Skin epidermis (tissue), 12 donors: ENCODE measurements at regions not wholly inside any gene's neighbourhood (a gene's known extent, or its start where the extent isn't known, plus 50 kb on each side); places are given as distances from the start of the nearest gene placed in this dataset.
"Not testable (repeated sequence)": the region's sequence is repeated elsewhere in the genome, so short reads cannot be mapped to it uniquely, and the experiment has no call there.

ENCODE experiments used
- H3K27ac ChIP-seq, 21 experiments: fragments of 200-600 bp; sonication (generic) in 11 of 21; one replicate each; pipeline ENCODE4 v1.5.0; 2020; ENCODE audit warnings: mild to moderate bottlenecking in 3 of 21, inconsistent platforms in 2 of 21, moderate library complexity in 2 of 21
- H3K4me3 ChIP-seq, 7 experiments: fragments of 200-600 bp; sonication (generic) in 2 of 7; one replicate each; pipeline ENCODE4 v1.5.0; 2020; ENCODE audit warnings: inconsistent platforms in 2 of 7, mild to moderate bottlenecking in 2 of 7, moderate library complexity in 1 of 7

DNA sequence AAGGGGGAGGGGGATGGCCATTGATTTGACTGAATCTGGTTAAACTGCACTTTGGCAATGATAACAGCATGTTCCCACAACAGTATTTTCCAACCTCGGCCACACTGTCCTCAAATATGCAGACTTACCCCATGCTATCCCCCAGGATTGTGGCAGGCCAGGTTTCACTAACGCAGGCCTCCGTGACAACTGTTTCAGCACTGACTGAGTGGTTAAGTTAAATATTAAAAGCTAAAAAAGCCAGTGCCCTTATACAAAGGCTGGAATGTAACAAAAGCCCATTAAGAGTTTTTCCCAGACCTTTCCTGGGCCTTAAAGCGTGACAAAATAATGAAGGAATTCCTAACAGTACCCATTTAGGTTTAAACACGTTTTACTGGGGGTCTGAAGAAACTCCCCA, 202.9 kb downstream of the USP25 start:
- H3K27ac ChIP-seq, result peak overlapping the region in 2 of 21 experiments; percentile 23 to 36

DNA sequence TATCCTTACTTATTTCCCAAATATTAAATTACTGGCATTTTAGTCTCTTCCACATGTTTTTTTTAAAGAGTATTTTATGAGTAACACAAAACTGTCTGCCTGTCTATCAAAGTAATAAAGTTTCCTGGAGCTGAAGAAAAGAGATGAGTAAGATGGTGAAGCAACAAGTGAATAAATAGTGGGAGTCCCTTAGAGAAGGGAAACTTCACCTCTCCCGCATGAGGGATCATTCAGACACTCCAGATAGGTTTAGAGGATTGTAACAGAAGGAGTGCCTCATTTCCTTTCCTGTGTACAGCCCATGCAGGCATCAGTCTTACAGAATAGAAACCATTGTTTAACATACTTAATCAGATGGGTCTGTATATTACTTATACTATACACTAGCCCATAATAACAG, 205.7 kb downstream of the USP25 start:
- Histone ChIP-seq H3K4me3 (no peak overlapping the region), H3K27ac (no peak overlapping the region)

More for the DNA sequence above, 202.9 kb downstream of the USP25 start:
- H3K4me3 ChIP-seq, result no peak overlapping the region

DNA sequence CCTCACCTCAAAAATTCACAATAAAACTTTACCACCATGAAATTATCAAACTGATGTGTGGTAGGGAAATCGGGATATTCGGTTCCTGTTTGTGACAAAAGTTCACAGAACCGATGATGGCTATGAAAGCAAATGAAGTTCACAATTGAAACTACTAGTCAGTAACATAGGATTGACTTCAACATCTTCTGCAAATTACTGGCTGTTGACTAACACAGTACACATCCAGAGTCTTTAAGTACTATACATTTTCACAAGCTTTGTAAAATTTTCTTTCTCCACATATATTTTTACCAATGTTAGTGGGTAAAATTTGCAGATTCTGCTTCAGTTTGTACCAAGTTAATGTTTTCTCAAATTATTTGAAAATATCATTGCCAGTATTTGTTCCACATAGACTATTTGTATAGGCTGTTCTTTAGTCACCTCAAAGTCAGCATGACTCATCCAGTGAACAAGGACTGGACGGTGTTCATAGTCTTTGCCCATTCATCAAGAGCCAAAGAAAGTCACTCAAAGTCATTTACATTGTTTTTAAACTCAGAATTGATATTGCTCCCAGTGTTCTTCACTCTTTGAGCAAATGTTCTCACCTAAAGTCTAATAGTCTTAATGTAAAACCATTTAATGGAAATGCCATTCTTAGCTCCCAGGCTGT, 213.4 kb downstream of the USP25 start:
- H3K4me3 ChIP-seq, result no peak overlapping the region
- no peak overlapping the region for H3K27ac ChIP-seq

DNA sequence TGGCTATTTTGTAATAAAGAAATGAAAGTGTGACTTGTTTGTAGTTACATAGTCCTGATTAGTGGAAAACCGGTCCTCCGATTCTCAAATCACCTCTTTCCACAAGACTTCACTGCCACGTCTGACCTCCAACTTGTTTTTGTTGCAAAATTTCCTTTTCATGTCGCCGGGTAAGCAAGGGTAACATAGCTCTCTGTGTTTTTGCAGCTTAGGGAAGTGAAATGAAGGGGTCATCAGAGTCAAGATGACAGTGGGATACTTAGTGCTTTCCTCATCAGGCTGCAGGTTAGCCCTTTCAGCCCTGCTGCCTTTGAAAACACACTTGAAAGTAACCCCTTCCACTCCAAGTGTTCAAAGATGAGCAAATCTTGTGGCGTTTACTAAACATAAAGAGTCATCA, 217.9 kb downstream of the USP25 start:
- no peak overlapping the region for H3K27ac ChIP-seq
- H3K4me3 ChIP-seq, result no peak overlapping the region

DNA sequence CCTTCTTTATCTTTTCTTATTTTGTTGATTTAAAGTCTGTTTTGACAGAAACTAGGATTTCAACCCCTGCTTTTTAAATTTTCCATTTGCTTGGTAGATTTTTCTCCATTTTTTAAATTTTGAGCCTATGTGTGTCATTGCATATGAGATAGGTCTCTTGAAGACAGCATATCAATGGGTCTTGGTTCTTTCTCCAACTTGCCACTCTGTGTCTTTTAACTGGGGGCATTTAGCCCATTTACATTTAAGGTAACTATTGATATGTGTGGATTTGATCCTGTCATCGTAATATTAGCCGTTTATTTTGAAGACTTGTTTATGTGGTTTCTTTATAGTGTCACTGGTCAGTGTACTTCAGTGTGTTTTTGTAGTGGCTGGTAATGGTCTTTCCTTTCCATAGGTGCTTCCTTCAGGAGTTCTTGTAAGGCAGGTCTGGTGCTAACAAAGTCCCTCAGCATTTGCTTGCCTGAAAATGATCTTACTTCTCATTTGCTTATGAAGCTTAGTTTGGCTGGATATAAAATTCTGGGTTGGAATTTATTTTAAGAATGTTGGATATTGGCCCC, 223.9 kb downstream of the USP25 start:
- H3K4me3 ChIP-seq, result no peak overlapping the region

DNA sequence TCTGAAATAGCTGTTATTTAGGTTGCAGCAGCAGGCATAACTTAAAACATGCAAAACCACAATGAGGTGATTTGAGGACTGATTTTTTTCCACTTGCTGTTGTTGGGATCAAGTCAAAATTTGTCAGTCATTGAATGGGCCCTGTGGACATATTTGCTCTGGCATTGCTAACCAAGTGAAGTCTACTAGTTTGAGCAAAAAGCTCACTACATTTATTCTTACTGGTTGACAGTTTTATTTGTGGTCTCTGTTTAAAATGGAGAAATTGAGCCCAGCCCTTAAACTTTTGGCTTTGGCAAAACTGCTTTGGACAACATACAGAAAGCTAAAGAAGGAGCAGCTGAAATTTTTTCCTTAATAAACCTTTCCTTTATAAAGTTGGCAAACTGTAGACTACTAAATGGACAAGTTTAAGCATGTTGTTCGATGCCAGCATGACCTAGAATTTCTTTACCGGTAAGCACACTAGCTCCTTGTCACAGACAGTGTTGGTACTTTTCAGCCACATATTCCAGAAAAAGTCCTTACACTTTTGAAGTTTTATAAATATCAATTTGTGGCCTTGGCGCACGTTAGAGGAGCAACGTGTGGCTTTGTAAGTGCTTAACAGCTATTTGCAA, 234.6 kb downstream of the USP25 start:
- H3K4me3 ChIP-seq, result no peak overlapping the region
- H3K27ac ChIP-seq, result peak overlapping the region in 3 of 21 experiments; percentile 19 to 49 (median 21)

More for the DNA sequence above, 223.9 kb downstream of the USP25 start:
- no peak overlapping the region for H3K27ac ChIP-seq

DNA sequence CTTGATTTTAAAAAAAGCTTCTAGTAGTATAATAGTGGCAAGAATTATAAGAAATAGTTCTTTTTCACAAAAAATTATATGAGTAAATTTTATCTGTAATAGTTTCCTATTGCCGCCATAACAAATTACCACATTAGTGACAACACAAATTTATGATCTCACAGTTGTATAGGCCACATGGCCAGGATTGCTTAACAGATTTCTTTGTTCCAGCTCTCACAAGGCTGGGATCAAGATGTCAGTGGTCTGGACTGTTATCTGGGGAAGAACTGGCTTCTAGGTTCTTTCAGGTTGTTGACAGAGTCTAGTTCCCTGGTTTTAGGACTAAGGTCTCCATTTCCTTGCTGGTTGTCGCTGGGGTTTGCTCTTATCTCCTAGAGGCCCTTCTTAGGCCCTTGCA, 236.4 kb downstream of the USP25 start:
- H3K27ac ChIP-seq, result no peak overlapping the region

DNA sequence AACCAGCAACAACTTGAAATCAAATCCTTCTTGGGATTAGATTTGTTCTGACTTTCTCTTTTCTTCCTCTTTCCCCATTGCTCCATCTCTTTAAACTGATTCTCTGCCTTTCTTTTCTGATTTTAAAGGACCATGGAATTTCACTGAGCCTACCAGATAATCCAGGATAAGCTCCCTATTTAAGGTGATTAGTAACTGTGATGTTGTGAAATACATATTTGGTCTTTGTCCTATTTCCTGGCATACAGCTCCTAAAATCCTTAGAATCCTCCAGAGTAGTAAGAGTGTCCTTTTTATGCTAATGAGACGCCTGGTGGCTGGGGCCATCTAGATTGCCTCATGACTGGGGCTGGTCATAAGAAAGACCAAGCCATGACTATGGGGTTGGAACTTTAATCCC, 236.9 kb downstream of the USP25 start:
- Histone ChIP-seq H3K27ac (no peak overlapping the region), H3K4me3 (no peak overlapping the region)

More for the DNA sequence above, 236.4 kb downstream of the USP25 start:
- H3K4me3 ChIP-seq, result no peak overlapping the region

DNA sequence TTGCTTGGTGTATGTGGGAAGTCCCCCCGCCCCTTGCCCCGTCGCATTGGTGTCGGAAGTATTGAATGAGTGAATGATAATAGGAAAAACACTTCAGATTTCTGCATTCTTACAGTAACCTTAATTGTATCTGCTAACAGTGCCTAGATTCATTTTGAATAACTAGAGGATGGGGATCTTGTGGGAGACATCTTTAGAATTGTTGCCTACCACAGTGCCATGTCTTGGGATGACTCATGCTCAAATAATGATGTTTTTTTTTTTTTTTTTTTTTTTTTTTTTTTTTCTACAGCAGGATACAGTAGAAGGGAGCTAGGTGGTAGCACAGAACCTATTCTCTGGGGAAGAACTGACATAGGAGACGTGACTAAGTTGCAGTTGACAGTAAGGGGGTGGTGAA, 237.9 kb downstream of the USP25 start:
- H3K4me3 ChIP-seq, result no peak overlapping the region
- H3K27ac ChIP-seq, result no peak overlapping the region

DNA sequence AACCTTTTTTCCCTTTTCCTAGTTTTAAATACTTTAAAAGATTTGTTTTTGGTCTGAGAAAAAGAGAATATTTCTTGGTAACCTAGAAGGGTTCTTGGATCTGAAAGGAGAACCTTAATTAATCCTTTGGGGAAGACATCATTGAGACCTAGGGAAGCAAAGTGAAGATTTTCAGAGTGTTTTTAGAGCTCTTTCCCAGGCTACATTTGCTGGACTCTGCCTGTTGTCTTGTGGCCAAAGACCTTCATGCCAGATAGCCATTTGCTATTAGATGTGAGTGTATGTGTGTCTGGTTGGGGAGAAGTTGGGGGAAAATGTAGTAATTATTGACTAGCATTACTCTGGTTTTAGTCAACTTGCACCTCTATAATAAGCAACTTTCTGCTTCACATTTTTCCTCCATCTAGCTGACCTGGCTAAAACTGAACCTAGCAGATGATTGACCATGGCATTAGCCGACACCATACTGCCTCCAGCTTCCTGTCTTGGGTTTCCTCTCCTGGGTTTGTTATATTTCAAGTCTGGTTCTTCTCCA, 239.1 kb downstream of the USP25 start:
- Histone ChIP-seq H3K27ac (no peak overlapping the region), H3K4me3 (no peak overlapping the region)

DNA sequence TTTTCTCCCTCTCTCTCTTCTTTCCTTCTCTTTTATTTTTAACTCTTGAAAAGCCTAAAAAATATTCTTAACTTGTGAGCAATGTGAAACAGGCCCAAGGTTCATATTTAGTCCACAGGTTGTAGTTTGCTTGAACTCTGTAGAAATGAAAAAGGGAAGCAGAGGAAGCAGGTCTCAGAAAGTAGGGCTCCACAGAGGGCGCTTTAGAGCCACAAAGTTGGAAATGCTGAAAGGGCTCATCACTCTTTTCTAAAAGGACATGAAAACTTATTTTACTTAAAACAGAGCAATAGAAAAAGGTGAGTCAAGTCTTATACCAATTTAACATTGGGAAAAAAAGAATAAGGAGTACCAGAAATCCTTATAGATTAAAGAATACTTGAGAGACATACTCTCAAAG, 247.0 kb downstream of the USP25 start:
- Histone ChIP-seq H3K27ac (no peak overlapping the region), H3K4me3 (no peak overlapping the region)

DNA sequence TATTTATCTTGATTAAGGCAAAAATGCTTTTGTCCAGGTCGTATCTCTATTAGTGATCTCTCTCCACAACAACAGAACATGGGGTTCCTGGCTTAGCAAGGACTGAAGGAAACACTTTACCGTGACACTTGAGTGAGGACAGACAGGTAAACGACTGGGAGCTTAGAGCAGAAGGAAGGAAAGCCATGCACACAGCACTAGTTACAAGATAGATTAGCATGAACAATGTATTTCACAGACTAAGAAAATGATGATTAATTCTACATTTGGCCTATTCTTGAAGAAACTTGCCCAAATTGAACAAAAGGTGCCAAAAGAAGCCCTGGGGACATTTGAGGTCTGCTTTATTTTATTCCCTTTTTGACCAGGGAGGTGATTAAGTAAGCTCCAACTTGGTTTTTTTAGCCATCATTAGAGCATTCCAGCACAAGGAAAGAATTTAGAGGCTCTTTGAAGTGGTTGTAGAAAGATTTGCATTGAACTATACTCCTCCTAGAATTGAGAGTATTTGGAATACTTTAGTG, 248.5 kb downstream of the USP25 start:
- no peak overlapping the region for H3K27ac ChIP-seq
- no peak overlapping the region for H3K4me3 ChIP-seq

DNA sequence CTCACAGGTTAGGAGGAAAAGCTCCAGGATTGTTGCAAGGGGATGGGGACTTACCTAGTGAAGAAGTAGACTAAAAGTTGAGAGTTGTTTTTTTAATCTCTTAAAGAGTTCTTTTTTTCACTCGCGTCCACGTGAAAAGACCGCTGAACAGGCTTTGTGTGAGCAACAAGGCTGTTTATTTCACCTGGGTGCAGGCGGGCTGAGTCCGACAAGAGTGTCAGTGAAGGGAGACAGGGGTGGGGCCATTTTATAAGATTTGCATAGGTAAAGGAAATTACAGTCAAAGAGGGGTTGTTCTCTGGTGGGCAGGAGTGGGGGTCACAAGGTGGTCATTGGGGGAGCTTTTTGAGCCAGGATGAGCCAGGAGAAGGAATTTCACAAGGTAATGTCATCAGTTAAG, 249.7 kb downstream of the USP25 start:
- H3K4me3 ChIP-seq, H3K27ac ChIP-seq: not testable (repeated sequence)

DNA sequence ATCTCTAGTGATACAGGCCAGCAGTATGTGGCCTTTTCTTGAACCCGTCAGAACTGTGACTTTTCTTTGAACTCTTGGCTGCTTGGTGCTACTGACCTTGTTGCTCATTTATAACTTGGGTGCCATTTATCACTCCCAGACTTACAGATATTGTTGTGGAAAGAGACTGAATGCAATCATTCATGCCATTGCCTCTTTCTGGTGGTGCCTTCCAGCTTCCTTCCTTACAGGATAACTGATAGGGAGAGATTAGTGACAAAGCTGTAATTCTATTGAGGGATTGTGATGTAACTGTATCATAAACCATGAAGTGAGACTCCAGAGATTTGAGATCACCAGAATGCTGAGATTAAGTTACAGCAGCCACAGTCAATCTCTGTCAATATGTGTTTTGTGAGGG, 256.5 kb downstream of the USP25 start:
- H3K4me3 ChIP-seq, result no peak overlapping the region
- no peak overlapping the region for H3K27ac ChIP-seq

DNA sequence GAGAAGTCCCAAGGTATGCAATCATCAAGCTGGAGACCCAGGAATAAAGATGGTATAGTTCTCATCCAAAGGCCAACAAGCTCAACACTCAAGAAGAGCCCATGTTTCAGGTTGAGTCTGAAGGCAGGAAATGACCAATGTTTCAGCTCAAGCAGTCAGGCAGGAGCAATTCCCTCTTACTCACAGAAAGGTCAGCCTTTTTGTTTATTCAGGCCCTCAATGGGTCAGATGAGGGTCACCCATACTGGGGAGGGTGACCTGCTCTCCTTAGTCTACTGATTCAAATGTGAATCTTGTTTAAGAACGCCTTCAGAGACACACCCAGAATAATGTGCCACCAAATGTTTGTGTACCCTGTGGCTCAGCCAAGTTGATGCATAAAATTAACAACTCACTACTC, 262.4 kb downstream of the USP25 start:
- no peak overlapping the region for H3K27ac ChIP-seq
- H3K4me3 ChIP-seq, result no peak overlapping the region

DNA sequence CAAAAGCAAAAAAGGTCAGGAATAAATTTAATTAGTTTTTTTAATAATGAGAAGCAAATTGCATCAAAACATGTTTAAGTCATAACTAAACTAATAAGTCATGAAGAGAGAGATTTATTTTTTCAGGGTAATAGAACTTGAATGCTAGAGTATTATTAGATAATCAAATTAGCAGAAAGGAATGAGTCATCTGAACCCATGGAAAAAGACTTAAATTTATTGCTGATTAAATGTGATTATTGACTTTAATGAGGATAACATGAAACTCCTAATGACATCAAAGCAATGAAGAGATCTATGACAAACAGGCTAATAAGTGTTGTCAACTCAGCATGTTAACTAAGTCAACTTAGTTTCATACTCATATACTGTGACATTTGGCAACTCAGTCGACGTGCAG, 264.2 kb downstream of the USP25 start:
- Histone ChIP-seq H3K4me3 (no peak overlapping the region), H3K27ac (no peak overlapping the region)

DNA sequence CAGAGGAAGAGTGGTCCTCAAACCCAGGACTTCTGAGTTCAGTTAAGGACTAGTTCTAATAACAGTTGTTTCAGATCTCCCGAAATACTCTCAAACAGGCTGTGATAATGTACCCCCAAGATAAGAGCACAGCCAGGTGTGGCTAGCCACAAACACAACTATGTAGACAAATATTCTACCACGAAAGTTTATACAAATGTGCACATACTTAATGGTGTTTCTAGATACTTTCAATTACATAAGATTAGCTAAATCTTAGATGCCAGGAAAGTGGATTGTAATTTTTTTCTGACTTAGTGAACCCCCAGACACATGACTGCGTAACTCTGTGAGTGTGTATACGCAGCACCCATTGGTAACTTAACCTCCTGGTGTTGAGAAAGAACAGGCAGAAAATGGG, 270.0 kb downstream of the USP25 start:
- H3K4me3 ChIP-seq, result no peak overlapping the region
- no peak overlapping the region for H3K27ac ChIP-seq

DNA sequence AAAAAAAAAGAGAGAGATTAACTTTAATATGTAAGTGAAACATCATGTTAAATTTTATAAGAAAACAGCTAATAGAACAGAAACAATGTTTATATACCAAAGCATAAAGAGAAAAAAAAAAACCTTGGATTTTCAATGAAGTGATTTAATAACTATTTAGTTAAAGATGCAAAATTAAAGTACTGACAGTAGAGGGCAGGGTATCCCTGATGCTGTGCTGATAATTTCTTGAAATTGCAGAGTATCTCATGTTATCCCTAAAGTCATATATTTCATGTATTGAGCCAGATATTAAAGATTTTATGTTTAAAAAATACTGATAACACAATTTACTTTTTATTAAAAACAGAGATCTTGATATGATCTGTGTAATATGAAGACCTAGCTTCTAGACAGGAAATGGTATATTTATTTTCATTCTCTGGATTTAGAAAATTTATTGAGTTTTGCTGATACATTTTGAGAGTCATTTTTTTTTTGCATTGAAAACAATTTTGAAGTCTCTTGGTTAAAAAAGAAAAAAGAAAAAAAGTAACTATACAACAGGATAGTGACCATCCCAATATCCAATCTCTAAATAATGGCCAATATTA, 273.2 kb downstream of the USP25 start:
- Histone ChIP-seq H3K4me3 (no peak overlapping the region), H3K27ac (no peak overlapping the region)

DNA sequence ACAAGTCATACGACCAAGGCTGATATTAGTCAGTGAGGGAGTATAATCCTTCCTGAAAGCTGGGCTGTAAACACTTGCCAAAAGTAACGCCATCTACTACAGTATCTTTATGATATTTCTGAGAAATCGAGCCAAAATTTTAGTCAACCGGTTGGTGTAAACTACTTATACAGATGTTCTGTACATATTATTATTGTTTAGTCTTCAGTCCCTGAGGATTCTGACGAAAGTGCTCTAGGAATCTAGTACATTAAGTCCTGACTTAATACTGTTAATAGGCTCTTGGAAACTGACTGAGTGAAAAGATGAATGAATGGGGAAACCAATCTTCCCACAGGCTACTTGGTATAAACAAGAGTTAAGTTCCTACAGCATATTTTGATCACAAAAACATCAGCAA, 274.3 kb downstream of the USP25 start:
- Histone ChIP-seq H3K27ac (no peak overlapping the region), H3K4me3 (no peak overlapping the region)

DNA sequence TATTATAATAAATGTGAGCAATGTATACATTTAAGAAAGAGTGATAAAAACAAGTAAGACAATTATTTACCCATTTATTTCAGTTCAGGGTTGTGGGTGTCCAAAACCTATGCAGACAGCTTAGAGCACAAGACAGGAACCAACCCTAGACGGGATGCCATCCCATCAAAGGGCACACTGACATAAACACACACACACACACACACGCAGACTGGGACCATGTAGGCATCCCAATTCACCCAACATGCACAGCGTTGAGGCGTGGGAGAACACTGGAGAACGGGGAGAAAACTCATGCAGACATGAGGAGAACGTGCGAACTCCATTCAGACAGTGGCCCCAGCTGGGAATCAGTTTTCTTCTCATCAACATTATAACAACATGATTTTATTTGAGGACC, 274.7 kb downstream of the USP25 start:
- Histone ChIP-seq H3K27ac (no peak overlapping the region), H3K4me3 (no peak overlapping the region)

DNA sequence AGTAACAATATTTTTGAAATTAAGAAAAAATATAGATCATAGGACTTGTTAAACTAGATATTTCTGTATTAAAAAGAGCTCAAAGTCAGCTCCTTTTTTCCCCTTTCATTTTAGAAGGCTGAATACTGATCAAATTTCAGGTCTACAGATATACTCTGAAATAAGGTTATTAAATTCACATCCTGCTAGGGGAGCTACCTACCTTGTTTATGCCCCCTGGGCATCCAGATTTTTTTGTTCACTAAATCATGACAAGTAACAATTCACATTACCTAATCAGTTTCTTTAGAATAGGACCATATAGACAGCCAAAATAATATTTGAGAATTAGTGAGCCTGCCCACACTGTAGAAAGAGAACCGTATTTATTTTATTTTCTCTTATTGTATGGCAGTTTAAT, 276.2 kb downstream of the USP25 start:
- Histone ChIP-seq H3K4me3 (no peak overlapping the region), H3K27ac (no peak overlapping the region)
